ENCODE measurements at regions not wholly inside any gene's neighbourhood (a gene's known extent, or its start where the extent isn't known, plus 50 kb on each side); places are given as distances from the start of the nearest gene placed in this dataset.

GRCh38 chr14:71332476-71332875 is 425.2 kb downstream of the PCNX1 start:
- no peaks in the 10 kb centered on the region for H3K9me2 ChIP-seq (replicated peaks; ENCODE audit: low read depth, low read length)
- peaks cover 9% of the 10 kb centered on the region; the same call in 1 of the 2 replicates for H3K36me3 ChIP-seq (ENCODE audit: insufficient read depth, low read length)
- peaks cover 36% of the 10 kb centered on the region for H3K4me1 ChIP-seq (ENCODE audit: insufficient read depth, low read length, poor library complexity, severe bottlenecking)
- no peaks in the 10 kb centered on the region for H3K9me3 ChIP-seq (ENCODE audit: insufficient read depth, low read depth, low read length)
- TF ChIP-seq EZH2phosphoT487 (IDR thresholded peaks at IDR 0.05; ENCODE audit: borderline replicate concordance) = no peak
- TF ChIP-seq CTCF (conservative IDR thresholded peaks at IDR 0.05; ENCODE audit: low read length) = no peak
- H3F3A ChIP-seq (ENCODE audit: low read depth) = no peaks in the 10 kb centered on the region
- H3K79me2 ChIP-seq (ENCODE audit: insufficient read depth, low read length) = peaks cover 100% of the 10 kb centered on the region
- no peak overlapping the region for H2AFZ ChIP-seq (ENCODE audit: low read length)
- H4K20me1 ChIP-seq (ENCODE audit: insufficient read depth, low read length, poor library complexity, severe bottlenecking) = peaks cover 86% of the 10 kb centered on the region
- no peak overlapping the region for H3K4me2 ChIP-seq (ENCODE audit: low read depth, low read length, poor library complexity, severe bottlenecking)
- no peaks in the 10 kb centered on the region for H3K27me3 ChIP-seq (ENCODE audit: insufficient read depth, low read length, poor library complexity, severe bottlenecking)
- H3K4me3 ChIP-seq (ENCODE audit: low read length, poor library complexity, severe bottlenecking) = no peak overlapping the region
- no peak overlapping the region for H3K9ac ChIP-seq (ENCODE audit: low read depth, low read length, poor library complexity, severe bottlenecking)

GRCh38 chr14:71333705-71334104 is 426.4 kb downstream of the PCNX1 start:
- Histone ChIP-seq H3K9ac (ENCODE audit: low read depth, low read length, poor library complexity, severe bottlenecking) (no peak overlapping the region), H3F3A (ENCODE audit: low read depth) (no peaks in the 10 kb centered on the region), H4K20me1 (ENCODE audit: insufficient read depth, low read length, poor library complexity, severe bottlenecking) (peaks cover 81% of the 10 kb centered on the region), H3K79me2 (ENCODE audit: insufficient read depth, low read length) (peaks cover 98% of the 10 kb centered on the region), H3K4me1 (ENCODE audit: insufficient read depth, low read length, poor library complexity, severe bottlenecking) (peaks cover 25% of the 10 kb centered on the region), H3K4me2 (ENCODE audit: low read depth, low read length, poor library complexity, severe bottlenecking) (no peak overlapping the region), H3K27me3 (ENCODE audit: insufficient read depth, low read length, poor library complexity, severe bottlenecking) (no peaks in the 10 kb centered on the region), H2AFZ (ENCODE audit: low read length) (no peak overlapping the region), H3K36me3 (ENCODE audit: insufficient read depth, low read length) (peaks cover 14% of the 10 kb centered on the region; the same call in 1 of the 2 replicates), H3K9me3 (ENCODE audit: insufficient read depth, low read depth, low read length) (no peaks in the 10 kb centered on the region), H3K9me2 (replicated peaks; ENCODE audit: low read depth, low read length) (no peaks in the 10 kb centered on the region), H3K4me3 (ENCODE audit: low read length, poor library complexity, severe bottlenecking) (no peak overlapping the region)
- TF ChIP-seq EZH2phosphoT487 (IDR thresholded peaks at IDR 0.05; ENCODE audit: borderline replicate concordance) (no peak), CTCF (conservative IDR thresholded peaks at IDR 0.05; ENCODE audit: low read length) (no peak)

- peaks cover 10% of the 10 kb centered on the region; the same call in 1 of the 2 replicates for H3K36me3 ChIP-seq (ENCODE audit: insufficient read depth, low read length)
- no peak overlapping the region for H3K4me3 ChIP-seq (ENCODE audit: low read length, poor library complexity, severe bottlenecking)
- H3K27me3 ChIP-seq (ENCODE audit: insufficient read depth, low read length, poor library complexity, severe bottlenecking) = no peaks in the 10 kb centered on the region
- no peaks in the 10 kb centered on the region for H3K9me2 ChIP-seq (replicated peaks; ENCODE audit: low read depth, low read length)
- H3K79me2 ChIP-seq (ENCODE audit: insufficient read depth, low read length) = peaks cover 98% of the 10 kb centered on the region
- no peaks in the 10 kb centered on the region for H3F3A ChIP-seq (ENCODE audit: low read depth)
- H3K9ac ChIP-seq (ENCODE audit: low read depth, low read length, poor library complexity, severe bottlenecking) = no peak overlapping the region
- no peak overlapping the region for H3K4me2 ChIP-seq (ENCODE audit: low read depth, low read length, poor library complexity, severe bottlenecking)
- H3K4me1 ChIP-seq (ENCODE audit: insufficient read depth, low read length, poor library complexity, severe bottlenecking) = peaks cover 11% of the 10 kb centered on the region
- H2AFZ ChIP-seq (ENCODE audit: low read length) = no peak overlapping the region
- TF ChIP-seq EZH2phosphoT487 (IDR thresholded peaks at IDR 0.05; ENCODE audit: borderline replicate concordance) = no peak
- no peak for TF ChIP-seq CTCF (conservative IDR thresholded peaks at IDR 0.05; ENCODE audit: low read length)
- H3K9me3 ChIP-seq (ENCODE audit: insufficient read depth, low read depth, low read length) = no peaks in the 10 kb centered on the region
- H4K20me1 ChIP-seq (ENCODE audit: insufficient read depth, low read length, poor library complexity, severe bottlenecking) = peaks cover 70% of the 10 kb centered on the region
These were observed 429.4 kb downstream of the PCNX1 start for GRCh38 chr14:71336489-71337192.

Data from Loucy (cell line).